ENCODE measurements at regions not wholly inside any gene's neighbourhood (a gene's known extent, or its start where the extent isn't known, plus 50 kb on each side); places are given as distances from the start of the nearest gene placed in this dataset.

DNA sequence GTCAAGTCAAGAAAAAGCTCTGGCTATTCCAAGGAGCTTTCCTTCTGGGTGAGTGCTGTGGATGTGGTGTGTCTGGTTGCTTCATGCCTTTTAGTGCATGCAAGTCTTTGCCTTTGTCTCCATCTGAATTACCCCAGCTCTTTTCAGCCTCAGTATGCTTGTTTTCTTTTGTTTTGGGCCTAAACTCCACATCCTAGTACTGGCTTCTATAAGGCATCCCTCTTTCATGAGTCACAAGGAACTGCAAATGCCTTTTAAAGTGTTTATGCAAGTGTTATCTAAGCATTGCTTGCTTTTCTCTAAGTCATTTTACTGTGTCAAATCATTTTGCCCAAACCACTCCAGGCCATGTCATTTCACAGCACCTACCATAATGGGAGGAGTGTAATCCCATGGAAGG is 132.1 kb downstream of the PLCE1 start:
- DNase-seq (ENCODE audit: low read depth, low spot score): no peak

DNA sequence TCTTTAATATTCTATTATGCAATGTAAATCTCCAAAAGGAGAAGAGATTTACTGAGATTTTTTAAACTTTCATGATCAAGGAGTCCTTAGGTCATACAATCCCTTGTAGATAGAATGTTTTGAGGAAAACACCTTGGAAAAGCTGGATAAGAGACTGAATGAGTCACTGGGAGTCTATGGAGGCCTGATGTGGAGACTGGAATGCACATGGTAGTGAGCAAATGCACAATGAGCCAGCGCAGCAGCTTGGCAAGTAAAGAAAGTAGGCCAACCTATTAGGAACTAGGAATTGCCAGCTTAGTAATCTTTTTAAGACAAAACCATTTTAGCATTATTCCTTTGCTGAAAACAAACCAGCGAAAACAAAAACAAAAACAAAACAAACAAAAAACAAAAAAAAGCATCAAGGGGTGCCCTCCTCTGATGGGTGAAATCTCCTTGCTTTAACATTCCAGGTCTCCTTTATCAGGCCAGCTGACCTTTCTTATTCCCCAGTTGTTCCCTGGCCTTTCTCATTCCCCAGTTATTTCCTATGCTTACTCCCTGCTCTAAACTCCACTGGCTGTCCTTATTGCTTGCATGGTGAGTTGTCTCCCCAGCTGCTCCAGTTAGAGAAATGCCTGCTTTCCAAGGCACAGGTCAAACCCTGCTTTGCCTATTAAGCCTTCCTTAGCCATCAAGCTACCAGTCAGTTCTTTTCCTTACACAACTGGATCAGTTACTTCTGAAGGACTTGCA is 135.8 kb downstream of the PLCE1 start:
- no peak for DNase-seq (ENCODE audit: low read depth, low spot score)

DNA sequence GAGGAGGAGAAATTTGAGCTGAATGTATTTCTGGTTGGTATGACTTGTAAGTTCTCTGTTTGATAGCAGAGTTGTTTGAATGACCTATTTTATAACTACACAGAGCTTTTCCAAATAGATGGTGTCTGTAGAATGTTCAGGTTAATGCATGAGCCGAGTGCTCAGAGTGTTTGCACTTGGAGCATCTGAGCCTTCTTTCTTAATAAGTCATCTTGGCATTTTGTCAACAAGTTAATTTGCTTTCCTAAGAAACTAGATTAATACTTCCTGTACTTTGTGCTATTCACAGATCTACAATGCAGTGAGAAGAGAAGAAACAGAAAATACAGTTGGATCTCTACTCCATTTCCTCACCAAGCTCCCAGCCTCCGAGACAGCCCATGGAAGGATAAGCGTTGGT is 138.2 kb downstream of the PLCE1 start:
- no peak for DNase-seq (ENCODE audit: low read depth, low spot score)

DNA sequence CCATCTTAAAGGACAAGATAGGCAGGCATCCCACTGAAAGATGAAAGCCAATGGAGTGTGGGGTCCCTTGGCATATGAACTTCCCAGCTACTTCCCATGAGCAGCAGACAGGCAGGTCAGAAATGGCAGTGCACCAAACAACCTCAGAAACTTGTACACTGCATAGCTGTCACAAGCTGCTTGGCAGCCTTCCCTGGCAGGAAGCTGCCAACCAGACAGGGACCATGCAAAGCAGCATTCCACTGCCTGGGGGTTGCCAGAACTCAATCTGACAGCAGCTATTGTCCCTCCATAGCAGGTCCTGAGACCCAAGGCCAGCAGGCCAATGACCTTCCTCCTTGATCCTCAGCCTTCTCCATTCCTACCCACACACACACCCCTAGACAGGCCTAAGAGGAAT is 139.5 kb downstream of the PLCE1 start:
- no peak for DNase-seq (ENCODE audit: low read depth, low spot score)

DNA sequence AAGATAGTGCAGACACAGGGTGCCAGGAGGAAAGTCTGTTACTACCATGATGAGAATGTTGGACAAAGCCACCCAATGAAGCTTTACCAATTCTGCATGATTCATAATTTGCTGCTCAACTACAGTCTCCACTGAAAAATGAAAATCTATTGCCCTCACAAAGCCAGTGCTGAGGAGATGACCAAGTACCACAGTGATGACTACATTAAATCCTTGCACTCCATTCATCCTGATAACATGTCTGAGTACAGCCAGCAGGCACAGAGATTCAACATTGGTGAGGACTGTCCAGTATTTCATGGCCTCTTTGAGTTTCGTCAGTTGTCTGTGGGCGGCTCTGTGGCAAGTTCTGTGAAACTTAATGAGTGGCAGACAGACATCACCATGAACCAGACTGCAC is 144.0 kb downstream of the PLCE1 start:
- no peak for DNase-seq (ENCODE audit: low read depth, low spot score)

DNA sequence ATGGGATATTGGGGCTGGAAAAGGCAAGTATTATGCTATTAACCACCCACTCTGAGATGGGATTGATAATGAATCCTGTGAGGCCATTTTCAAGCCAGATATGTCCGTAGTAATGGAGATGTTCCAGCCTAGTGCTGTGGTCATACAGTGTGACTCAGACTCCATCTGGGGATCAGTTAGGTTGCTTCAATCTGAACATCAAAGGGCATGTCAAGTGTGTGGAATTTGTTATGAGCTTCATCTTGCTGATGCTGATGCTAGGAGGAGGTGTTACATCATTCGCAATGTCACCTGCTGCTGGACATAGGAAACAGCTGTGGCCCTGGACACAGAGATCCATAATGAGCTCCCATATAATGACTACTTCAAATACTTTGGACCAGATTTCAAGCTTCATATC is 144.7 kb downstream of the PLCE1 start:
- no peak for DNase-seq (ENCODE audit: low read depth, low spot score)

DNA sequence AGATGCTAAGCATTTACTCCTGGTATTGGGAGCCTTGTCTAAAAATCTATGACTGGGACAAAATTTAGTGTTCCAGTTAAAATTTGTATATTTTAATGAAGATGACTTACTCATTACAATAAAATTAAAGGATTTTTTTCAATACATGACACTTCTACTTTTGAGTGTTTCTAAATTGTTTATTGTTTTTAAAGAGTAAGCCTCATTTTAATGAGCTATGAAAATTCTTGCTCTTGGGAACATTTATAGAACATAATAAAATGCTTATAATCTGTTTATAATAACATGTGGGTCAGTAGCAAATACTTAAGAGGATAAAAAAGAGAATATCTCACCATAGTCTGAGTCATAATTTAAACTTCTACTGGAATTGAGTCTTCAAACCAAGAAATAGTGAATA is 149.5 kb downstream of the PLCE1 start:
- no peak for DNase-seq (ENCODE audit: low read depth, low spot score)

DNA sequence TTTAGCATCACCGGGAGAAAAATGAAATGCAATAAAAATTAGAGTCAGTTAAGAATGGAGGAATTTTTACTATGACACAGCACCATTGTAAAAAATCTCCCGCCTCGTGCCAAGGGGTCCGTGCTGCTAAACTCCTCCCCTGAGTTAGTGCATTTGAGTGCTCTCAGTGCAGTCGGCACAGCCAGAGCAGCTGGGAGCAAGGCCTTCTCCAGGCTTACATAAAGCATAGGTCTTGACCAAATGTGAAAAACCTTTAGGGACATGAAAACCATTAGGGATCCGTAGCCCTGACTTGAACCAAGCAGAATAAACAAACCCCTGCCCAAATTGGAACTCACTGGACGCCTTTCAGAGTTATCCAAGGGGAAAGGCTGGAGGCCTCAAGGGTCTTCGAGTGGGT is 152.6 kb downstream of the PLCE1 start:
- no peak for DNase-seq (ENCODE audit: low read depth, low spot score)

DNA sequence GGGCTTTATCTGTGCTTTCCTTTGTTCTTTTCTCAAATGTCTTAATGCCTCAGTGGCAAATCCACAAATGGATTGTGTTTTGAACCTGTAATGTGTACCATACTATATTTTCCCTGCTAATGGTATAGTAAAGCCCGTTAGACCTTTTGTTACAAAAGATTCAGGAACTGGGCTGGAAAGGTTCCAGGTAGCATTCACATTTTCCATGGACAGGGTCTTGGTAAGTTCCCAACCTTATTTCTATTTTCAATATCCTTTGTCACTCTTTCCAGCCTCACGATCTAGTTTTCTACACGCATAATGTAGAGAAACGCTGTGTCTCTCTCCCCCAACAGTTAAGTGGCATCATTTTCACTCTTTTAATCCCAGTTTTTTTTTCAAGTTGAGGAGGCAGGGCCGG is 153.0 kb downstream of the PLCE1 start:
- no peak for DNase-seq (ENCODE audit: low read depth, low spot score)

DNA sequence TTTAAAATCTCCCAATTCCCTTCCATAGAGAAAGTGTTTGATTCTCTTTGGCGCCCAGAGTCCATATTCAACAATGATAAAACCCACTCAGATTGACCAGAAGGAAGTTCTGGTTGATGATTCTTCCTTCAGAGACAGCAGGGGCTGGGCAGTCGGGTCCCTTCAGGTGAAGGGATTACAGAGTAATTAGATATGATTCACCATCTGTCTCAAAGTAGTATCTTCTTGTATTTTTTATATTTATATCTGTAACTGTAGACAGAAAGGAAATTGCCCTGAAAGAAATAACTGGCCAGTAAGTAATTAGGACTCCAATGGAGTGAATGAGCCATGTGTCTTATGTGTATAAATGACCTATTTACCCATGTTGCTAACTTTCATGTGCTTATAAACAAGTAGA is 156.0 kb downstream of the PLCE1 start:
- DNase-seq (ENCODE audit: low read depth, low spot score): no peak

DNA sequence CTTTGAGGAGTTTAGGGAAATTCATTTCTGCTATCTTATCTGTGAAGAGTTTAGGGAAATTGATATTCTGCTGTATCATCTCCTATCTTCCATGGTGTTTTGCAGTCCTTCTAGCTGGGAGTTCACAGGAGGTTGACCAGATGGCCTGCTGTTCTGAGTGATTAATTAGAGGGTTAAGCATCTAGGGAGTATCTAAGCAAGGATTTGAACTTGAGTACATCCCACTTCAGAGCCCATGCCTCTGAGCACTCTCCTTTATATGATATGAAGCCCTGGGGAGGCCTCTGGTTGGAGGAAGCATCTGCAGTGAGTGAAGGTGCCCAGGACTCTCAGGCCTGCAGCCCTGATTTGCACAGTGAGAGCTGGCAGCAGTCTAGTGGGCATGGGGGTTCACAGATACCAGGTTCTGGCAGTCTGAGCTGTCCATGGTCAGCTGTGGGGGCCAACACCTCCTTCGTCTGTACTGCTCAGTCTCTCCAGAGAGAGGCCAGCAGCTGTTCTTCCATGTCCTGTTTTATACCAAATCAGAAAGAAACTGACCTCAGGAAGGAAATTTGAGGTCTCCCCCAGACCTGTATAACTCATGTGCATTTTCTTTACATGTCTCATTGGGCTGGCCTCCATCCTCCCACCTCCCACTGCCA is 156.9 kb downstream of the PLCE1 start:
- no peak for DNase-seq (ENCODE audit: low read depth, low spot score)

DNA sequence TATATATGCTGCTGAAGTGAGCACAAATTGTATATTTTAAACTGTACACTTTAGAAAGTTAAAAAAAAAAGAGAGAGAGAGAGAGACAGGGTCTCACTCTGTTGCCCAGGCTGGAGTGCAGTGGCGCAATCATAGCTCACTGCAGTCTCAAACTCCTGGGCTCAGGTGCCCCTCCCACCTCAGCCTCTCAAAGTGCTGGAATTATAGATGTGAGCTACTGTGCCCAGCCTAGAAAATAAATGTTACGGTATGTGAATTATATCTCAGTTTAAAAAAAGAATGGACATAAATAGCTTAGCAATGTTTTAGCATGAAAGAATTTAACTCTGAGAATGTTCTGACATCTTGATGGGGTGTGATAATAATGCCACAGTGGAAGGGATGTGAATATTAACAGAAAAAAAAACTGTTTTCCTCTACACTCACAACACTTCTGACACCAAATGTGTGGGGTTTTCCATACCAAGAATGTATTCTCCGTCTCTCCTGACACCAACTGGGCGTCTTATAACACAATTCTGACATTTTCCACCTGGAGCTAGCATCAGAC is 162.1 kb downstream of the PLCE1 start:
- DNase-seq (ENCODE audit: low read depth, low spot score): no peak

DNA sequence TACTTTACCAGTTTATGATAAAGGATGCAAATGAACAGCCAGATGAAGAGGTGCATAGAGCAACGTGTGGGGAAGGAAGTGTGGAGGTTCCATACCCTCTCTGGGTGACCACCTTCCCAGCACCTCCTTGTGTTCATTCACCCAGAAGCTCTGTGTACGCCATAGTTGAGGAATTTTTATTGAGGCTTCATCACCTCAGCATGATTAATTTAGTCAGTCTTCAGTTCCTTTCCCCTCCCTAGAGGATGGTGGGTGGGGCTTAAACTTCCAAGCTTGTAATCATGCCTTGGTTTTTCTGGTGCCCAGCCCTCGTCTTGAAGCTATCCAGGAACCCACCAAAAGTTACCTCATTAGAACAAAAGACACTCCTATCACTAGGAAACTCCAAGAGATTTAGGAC is 162.7 kb downstream of the PLCE1 start:
- no peak for DNase-seq (ENCODE audit: low read depth, low spot score)

DNA sequence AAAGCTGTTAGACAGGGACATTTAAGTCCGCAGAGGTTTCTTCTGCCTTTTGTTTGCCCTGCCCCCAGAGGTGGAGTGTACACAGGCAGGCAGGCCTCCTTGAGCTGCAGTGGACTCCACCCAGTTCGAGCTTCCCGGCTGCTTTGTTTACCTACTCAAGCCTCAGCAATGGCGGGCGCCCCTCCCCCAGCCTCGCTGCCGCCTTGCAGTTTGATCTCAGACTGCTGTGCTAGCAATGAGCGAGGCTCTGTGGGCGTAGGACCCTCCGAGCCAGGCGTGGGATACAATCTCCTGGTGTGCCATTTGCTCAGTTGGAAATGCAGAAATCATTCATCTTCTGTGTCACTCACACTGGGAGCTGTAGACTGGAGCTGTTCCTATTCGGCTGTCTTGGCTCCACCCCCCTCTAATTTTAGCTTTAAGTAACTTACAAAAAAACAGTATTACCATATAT is 171.5 kb downstream of the PLCE1 start:
- peak; percentile 50 for DNase-seq (ENCODE audit: low read depth, low spot score)

DNA sequence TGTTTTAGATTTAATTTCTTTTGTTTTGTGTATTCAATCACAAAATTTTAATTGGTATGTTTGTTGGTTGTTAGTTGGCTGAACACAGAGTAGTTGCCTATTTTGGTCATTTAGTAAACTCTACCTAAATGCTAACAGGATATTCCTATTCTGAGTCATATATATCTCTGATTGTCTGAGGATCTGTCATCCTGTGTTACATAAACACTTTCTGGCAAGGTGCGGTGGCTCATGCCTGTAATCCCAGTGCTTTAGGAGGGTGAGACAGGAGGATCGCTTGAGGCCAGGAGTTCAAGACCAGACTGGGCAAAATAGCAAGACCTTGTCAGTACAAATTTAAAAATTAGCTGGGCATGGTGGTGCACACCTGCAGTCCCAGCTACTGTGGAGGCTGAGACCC is 178.6 kb downstream of the PLCE1 start:
- DNase-seq (ENCODE audit: low read depth, low spot score): no peak

DNA sequence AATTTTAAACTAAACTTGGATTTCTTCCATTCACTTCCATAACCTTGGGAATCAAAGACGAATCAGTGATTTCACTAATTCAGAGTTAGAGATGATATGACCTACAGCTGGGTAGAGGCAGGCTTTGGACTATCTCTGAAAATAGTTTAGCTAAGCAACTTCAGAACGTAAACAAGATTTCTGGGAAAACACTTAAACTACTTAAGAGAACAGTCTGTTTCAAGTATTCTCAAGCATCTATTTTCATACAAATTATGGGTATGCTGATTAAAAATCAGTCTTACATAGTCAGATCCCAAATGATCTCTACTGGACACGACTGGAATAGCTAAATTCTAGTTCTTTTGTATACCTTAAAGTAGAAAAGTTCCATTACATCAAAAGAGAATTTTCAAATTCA is 179.9 kb downstream of the PLCE1 start:
- no peak for DNase-seq (ENCODE audit: low read depth, low spot score)

DNA sequence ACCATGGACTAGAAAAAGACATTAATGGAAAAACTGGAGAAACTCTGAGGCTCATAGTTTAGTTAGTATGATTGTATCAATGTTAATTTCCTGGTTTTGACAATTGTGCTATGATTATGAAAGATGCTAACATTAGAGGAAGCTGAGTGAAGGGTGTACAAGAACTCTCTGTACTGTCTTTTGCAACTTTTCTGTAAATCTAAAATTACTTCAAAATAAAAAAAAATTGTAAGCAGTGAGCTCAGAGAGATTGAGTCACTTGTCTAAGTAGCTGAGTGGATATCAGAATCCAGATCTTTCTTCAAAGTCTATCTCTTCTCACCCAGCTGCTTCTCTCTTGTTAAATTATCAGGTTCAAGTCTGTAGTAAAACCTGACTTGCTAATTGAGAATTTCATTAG is 181.1 kb downstream of the PLCE1 start:
- DNase-seq (ENCODE audit: low read depth, low spot score): no peak

DNA sequence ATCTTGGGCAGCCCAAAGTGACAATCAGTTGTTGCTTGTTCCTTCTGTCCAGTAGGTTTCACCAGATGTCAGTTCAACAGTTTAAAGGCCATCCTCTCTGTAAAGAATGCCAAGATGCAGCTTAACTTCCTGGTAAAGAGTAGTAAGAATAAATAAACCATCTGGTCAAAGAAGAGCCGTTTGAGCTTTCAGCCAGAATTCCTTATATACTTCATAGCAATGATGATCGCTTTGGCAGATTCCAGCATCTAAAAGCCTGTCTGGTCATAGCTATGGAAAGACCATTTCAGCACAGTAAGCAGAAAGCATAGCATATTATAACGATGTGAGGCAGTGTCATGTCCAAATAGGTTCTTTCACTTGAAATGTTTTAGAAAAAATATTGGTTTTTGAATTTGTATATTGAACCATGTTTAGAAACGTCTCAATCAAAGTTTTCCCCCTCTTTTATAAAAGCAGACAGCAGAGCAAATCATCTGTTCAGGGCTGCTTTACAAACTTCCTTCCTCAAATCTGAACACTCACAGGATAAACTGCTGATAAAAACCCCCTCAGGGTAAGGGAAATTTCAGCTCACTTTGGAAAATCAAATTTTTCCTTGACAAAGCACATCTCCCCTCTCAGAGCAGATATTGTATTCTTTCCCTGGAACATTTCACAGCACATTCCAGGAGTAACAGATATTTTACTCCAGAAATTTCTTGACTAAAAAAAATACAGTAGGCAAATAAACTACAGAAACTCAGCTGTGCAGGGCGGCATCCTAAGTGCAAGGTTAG is 184.1 kb downstream of the NOC3L start:
- DNase-seq (ENCODE audit: low read depth, low spot score): no peak

DNA sequence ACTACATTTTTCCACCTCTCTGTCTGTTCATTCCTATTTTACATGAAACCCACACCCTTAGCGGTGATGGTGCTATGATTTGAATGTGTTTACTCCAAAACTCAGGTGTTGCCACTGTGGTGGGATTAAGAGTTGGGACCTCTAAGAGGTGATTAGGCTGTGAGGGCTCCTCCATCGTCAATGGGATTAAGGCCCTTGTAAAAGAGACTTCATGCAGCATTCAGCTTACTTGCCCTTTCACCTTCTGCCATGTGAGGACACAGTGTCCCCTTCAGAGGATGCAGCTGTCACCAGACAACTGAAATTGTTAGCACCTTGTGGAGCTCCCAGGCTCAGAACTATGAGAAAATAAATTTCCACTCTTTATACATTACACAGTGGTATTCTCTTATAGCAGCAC is 182.2 kb downstream of the NOC3L start:
- no peak for DNase-seq (ENCODE audit: low read depth, low spot score)

DNA sequence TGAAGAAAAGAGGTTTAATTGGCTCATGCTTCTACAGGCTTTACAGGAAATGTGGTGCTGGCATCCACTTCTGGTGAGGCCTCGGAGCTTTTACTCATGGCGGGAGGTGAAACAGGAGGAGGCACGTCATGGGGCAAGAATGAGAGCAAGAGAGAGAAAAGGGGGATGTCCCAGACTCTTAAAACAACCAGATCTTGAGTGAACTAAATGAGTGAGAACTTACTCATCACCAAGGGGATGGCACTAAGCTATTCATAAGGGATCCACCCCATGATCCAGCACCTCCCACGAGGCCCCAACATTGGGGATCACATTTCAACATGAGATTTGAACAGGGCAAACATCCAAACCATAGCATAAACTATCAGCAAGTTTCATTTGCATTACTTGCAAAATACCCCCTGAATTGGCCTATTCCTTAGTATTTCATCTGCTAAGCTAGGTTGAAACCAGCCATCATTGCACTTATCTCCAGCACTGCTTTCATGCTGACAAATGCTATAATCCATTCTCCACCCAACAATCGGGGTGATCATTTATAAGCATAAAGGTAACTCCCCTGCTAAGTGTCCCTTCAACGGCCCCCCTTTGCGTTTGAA is 179.0 kb downstream of the NOC3L start:
- no peak for DNase-seq (ENCODE audit: low read depth, low spot score)

DNA sequence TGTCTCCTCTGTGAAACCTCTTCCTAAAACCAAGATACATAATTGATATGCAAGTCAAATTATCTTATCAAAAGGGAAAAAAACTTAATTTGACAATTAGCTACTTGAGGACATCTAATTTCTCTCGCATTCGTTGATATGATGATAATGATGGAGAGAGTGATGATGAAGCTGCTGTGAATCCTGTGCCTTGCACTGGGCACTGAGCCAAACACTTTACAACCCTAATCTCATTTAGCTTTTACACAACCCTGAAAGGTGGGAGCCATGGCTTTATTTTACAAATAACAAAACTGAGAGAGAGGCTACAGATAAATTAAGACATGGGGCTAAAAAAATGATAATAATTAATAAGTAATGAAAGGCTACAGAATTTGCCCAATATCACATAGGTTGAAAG is 176.0 kb downstream of the NOC3L start:
- no peak for DNase-seq (ENCODE audit: low read depth, low spot score)

DNA sequence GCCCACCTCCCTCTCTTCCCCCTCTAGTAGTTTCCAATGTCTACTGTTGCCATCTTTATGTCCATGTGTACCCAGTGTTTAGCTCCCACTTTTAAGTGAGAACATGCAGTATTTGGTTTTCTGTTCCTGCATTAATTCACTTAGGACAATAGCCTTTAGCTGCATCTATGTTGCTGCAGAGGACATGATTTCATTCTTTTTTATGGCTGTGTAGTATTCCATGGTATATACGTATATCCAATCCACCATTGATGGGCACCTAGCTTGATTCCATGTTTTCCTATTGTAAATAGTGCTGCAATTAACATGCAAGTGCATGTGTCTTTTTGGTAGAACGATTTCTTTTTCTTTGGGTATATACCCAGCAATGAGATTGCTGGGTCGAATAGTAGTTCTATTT is 170.4 kb downstream of the NOC3L start:
- DNase-seq (ENCODE audit: low read depth, low spot score): no peak
